Uterus (tissue), 2 donors: ENCODE measurements at regions not wholly inside any gene's neighbourhood (a gene's known extent, or its start where the extent isn't known, plus 50 kb on each side); places are given as distances from the start of the nearest gene placed in this dataset.

Source experiments
- POLR2A ChIP-seq, 2 donors: fragments of 450-650 bp; IDR thresholded peaks; one replicate each; pipeline ENCODE4 v1.6.1; 2016; ENCODE audit warnings: antibody characterized with exemption in 2 of 2, mild to moderate bottlenecking in 1 of 2, moderate library complexity in 1 of 2
- TF ChIP-seq, protein P1 (sequence below), 4 experiments: fragments of 200-600 bp in 2 of 4; fragments of 450-650 bp in 2 of 4; sonication (generic) in 2 of 4; IDR thresholded peaks; one replicate each; pipeline ENCODE4 v1.5.1; 2016 to 2019; ENCODE audit warnings: antibody characterized with exemption in 4 of 4, mild to moderate bottlenecking in 2 of 4, moderate library complexity in 1 of 4

- TF ChIP-seq POLR2A (IDR thresholded peaks at IDR 0.05) = no peak
- TF ChIP-seq, protein P1, sequence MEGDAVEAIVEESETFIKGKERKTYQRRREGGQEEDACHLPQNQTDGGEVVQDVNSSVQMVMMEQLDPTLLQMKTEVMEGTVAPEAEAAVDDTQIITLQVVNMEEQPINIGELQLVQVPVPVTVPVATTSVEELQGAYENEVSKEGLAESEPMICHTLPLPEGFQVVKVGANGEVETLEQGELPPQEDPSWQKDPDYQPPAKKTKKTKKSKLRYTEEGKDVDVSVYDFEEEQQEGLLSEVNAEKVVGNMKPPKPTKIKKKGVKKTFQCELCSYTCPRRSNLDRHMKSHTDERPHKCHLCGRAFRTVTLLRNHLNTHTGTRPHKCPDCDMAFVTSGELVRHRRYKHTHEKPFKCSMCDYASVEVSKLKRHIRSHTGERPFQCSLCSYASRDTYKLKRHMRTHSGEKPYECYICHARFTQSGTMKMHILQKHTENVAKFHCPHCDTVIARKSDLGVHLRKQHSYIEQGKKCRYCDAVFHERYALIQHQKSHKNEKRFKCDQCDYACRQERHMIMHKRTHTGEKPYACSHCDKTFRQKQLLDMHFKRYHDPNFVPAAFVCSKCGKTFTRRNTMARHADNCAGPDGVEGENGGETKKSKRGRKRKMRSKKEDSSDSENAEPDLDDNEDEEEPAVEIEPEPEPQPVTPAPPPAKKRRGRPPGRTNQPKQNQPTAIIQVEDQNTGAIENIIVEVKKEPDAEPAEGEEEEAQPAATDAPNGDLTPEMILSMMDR (IDR thresholded peaks at IDR 0.05) = no peak
Observed at GRCh38 chr2:67930156-67930555, 132.6 kb downstream of the C1D start.
